ENCODE measurements at regions not wholly inside any gene's neighbourhood (a gene's known extent, or its start where the extent isn't known, plus 50 kb on each side); places are given as distances from the start of the nearest gene placed in this dataset.

DNA sequence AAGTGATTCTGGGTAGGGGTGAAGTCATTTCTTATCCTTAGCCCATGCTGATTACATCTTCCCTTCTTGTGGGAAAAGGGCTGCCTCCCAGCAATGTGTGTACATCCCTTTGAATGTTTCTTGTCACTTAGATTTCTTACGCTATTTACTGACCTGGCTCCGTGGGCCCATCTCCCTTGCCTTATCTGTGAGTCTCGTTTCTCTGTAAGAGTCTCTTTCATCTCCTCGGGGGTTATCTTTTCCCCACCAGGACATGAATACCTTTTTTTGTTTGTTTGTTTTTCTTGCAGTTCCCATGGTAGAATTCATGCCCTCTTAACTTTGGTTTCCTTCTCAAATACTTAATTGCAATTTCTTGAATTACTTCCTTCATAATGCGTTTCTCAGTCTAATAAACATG, 107.7 kb downstream of the BAMBI start:
- no peak for DNase-seq

DNA sequence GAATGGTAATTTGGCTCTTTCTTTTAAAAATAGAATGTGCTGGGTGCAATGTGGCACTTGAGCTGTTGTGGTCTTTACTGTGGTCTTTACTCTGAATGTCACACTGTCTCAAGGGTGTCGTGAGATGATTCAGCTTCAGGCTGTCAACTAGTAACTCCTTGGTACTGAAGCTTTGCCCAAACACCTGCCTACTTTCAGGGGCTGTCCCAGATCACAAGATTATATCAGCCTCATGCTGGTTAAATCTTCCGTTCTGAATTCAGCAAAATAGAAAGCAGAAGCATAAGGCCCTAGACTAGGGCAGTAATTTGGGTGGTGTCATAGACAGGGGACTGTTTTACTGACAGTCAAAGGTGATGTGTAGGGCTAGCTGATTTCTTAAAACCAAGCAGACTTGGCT, 110.9 kb downstream of the BAMBI start:
- no peak for DNase-seq

- no peak for DNase-seq
Measured at GRCh38 chr10:28788762-28789161, 111.4 kb downstream of the BAMBI start.

GRCh38 chr10:28790146-28790545, 112.8 kb downstream of the BAMBI start:
- DNase-seq, result no peak

GRCh38 chr10:28793482-28793881, 116.2 kb downstream of the BAMBI start:
- no peak for DNase-seq

- DNase-seq, result no peak
Measured at GRCh38 chr10:28794986-28795385, 117.7 kb downstream of the BAMBI start.

- DNase-seq, result no peak
Measured at GRCh38 chr10:28796606-28797512, 119.5 kb downstream of the BAMBI start.

DNA sequence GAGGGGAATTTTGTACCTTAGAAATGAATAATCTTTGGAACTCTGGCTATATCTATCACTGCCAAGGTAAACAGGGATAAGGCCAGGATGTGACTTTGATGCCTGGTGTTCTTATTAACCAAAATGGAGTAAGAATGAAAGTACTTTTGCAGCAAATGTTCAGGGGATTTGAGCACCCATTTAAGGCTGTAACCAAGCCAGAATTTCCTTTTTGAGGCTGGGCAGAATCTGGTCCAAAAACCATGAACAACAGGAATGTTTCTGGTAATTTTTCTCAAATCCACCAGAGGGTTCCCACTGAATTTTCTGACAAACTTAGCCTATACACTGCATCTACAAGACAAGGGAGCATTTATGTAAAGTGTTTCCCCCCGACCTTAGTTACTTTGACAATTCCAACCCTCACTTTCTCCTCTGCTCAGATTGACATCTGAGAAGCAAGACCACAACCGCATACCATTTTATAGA, 120.6 kb downstream of the BAMBI start:
- DNase-seq, result no peak

DNA sequence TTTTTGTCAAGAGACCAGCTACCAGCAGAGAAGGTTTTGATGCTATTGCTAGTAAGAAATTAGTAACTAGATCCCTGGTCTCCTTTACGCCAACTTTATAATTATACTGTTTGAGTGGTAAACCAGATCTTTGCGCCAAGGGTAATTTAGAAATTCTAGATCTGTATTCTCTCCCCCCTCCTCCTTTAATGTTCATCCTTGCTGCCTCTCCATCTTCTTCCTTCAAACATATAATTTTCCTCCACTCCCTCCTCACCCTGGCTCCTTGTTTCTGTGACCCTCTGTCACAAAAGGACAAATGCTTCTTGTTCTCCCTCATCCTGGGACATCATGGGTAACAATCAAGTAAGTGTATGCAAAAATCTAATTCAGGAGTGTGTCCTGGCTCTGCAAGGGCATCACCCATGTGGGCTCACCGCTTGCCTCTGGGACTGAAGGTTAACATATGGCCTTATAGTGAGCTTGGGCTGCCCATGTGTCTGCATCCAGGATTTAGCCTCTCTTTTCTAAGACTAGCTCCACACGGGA, 121.2 kb downstream of the BAMBI start:
- no peak for DNase-seq

GRCh38 chr10:28798964-28799363, 121.6 kb downstream of the BAMBI start:
- DNase-seq, result no peak

GRCh38 chr10:28800144-28800543, 122.8 kb downstream of the BAMBI start:
- DNase-seq, result no peak

DNA sequence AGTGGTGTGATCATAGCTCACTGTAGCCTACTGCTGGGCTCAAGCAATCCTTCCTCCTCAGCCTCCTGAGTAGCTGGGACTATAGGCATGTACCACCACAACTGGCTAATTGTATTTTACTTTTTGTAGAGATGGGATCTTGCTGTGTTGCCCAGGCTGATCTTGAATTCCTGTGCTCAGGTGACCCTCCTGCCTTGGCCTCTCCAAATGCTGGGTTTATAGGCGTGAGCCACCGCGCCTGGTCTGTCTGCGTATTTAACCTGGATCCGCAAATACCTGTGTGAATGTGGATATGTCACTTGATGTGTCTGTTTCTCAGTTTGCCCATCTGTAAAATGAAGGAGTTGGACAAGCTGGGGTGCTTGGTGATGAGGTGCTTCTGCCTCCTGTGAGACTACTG, 123.9 kb downstream of the BAMBI start:
- no peak for DNase-seq

- no peak for DNase-seq
Measured at GRCh38 chr10:28801869-28802268, 124.5 kb downstream of the BAMBI start.

DNA sequence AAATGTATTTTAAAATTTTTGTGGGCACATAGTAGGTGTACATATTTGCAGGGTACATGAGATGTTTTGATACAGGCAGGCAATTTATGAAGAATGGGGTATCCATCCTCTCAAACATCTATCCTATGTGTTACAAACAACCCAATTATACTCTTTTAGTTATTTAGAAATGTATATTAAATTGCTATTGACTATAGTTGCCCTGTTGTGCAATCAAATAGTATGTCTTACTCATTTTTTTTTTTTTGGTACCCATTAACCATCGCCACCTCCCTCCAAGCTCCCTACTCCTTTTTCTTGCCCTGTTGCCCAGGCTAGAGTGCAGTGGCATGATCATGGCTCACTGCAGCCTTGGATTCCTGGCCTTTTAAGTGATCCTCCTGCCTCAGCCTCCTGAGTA, 128.1 kb downstream of the BAMBI start:
- DNase-seq, result no peak

DNA sequence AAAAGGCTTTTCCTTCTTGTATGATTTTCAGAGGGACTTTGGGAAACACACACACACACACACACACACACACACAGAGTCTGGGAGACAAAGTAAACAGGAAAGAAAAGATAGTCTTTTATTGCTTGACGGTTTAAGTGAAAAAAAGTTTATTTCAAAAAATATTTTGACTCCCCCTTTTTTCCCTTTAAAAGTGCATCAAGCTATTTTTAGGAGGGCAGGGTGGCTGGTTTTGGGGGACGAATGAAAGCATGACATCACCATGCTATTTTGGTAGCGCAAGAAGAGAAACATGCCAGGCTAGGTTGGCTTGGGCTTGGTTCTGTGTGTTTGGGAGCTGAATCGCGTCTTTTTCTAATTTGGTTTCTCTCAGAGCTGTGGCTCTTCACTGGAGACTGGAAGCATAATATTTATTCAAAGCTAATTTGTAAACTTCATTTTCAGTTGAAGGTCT, 129.2 kb downstream of the BAMBI start:
- no peak for DNase-seq

DNA sequence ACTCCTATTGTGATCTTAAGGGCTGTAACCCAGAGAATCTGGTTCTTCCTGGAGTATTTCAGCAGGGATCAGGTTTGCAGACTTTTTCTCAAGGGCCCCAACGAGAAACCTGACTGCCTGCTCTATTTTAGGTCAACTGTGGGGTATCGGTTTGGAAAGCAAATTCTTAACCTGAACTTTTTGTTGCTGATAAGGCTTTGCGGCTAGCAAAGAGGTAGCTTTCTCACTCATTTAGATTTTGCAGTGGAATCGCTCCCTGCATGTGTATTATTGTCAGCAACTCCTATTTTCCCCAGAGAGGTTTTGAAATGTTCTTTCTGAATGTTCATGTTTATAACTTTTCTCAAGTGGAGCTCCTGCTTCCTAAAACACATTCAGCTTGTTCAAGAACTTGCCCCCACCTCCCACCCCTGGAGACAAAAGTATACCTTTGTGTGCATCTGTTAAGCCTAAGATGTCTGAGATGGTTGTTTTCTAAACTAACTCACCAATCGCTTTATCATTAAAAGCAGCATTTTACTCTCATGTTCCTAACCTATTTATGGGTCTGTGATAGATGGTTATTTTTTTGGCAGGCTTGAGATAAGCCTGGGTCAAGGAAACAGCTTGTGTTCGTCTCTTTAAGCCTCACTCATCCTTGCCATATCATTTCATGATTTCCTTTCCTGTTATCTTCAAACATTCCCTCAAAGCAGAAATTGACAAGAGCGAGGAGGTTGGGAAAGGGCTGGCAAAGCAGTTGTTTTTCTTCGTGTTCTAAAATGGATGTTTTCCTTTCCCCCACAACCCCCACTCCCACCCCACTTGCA, 129.8 kb downstream of the BAMBI start:
- no peak for DNase-seq

- DNase-seq, result no peak
Measured at GRCh38 chr10:28807760-28808613, 130.7 kb downstream of the BAMBI start.

DNA sequence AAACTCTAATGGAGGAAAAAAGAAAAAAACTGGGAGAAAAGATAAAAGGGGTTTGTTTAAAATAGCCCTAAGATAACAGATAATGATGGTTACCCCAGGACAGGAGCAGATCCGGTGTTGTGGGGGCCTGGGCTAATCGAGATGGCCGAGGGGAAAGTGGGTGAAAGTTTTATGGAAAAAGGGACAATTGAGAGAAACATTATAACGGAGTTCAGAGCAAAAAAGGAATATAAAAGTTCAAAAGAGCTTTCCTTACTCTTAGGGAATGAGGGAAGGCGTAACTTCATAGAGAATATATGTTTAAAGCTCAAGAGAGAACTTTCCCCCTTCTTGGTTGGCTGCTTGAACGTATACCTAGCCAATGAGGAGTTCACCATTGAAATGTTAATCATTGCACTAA, 131.4 kb downstream of the BAMBI start:
- DNase-seq, result no peak

GRCh38 chr10:28810057-28810870, 132.9 kb downstream of the BAMBI start:
- DNase-seq, result no peak

- no peak for DNase-seq
Measured at GRCh38 chr10:28811639-28812349, 134.5 kb downstream of the BAMBI start.
